ENCODE measurements at regions not wholly inside any gene's neighbourhood (a gene's known extent, or its start where the extent isn't known, plus 50 kb on each side); places are given as distances from the start of the nearest gene placed in this dataset.
A peak's percentile ranks its signal among the peaks of the same experiment; 100 is the strongest.

DNA sequence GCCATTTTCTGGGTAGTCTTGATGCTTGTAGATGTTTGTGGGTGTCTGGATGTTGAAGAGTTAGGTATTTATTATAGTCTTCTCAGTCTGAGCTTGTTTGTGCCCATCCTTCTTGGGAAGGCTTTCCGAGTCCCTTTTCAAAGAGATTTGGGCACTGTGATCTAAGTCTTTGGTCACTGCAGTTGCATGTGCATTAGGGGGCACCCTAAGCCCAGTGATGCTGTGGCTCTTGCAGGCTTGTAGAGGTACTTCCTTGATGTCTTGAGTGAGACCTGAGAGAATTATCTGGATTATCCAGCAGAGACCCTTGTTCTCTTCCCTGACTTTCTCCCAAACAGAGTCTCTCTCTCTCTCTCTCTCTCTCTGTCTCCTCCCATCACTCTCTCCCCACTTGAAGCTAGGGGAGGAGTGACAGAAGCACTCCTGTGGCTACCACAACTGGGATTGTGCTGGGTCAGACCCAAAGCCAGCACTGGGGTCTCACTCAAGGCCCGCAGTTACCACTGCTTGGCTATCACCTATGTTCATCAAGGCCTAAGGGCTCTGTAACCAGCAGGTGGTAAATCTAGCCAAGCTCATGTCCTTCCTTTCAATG, 68.5 kb downstream of the TMCO5A start:
- H3K4me3 Mint-ChIP-seq: no peak overlapping the region
- peaks cover 48% of the 10 kb centered on the region for H3K9me3 Mint-ChIP-seq
- DNase-seq: peak; percentile 36
- H3K36me3 Mint-ChIP-seq (ENCODE audit: low read depth): peaks cover 16% of the 10 kb centered on the region
- TF ChIP-seq, protein P1, sequence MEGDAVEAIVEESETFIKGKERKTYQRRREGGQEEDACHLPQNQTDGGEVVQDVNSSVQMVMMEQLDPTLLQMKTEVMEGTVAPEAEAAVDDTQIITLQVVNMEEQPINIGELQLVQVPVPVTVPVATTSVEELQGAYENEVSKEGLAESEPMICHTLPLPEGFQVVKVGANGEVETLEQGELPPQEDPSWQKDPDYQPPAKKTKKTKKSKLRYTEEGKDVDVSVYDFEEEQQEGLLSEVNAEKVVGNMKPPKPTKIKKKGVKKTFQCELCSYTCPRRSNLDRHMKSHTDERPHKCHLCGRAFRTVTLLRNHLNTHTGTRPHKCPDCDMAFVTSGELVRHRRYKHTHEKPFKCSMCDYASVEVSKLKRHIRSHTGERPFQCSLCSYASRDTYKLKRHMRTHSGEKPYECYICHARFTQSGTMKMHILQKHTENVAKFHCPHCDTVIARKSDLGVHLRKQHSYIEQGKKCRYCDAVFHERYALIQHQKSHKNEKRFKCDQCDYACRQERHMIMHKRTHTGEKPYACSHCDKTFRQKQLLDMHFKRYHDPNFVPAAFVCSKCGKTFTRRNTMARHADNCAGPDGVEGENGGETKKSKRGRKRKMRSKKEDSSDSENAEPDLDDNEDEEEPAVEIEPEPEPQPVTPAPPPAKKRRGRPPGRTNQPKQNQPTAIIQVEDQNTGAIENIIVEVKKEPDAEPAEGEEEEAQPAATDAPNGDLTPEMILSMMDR (IDR thresholded peaks at IDR 0.05): peak; percentile 42
- H3K4me1 Mint-ChIP-seq: peaks cover 7% of the 10 kb centered on the region
- no peak overlapping the region for H3K27ac Mint-ChIP-seq
- peaks cover 4% of the 10 kb centered on the region for H3K27me3 Mint-ChIP-seq (ENCODE audit: low read depth, poor library complexity)

DNA sequence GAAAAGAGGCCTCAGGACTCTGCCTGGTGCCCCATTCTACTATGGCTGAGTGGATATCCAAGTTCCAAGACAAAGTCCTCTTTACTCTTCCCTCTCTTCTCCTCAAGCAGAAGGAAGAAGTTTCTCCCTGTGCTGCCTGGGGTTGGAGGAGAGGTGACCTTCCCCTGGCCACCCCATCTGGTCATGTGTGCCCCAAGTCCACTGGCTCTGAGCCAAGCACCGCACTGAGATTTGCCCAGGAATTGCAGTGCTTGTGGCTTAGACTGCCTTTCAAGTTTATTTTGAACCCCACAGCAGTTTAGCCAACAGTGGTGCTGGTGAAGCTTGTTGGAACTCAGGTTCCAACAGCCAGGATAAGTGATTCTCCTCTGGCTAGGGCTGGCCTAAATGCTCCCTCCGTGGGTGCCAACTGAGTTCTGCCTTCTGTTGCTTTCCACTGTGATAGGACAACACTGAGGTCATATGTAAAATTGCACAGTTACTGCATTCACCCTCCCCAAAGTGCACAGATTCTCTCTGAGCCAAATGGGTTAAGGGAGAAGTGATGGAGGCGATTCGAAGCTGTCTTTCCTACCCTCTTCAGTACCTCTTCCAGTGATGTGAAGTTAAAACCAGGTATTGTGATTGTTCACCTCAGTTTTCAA, 69.9 kb downstream of the TMCO5A start:
- TF ChIP-seq, protein P1 (IDR thresholded peaks at IDR 0.05): no peak
- peaks cover 7% of the 10 kb centered on the region for H3K4me1 Mint-ChIP-seq
- H3K9me3 Mint-ChIP-seq: peaks cover 41% of the 10 kb centered on the region
- peaks cover 13% of the 10 kb centered on the region for H3K36me3 Mint-ChIP-seq (ENCODE audit: low read depth)
- H3K27ac Mint-ChIP-seq: no peak overlapping the region
- H3K27me3 Mint-ChIP-seq (ENCODE audit: low read depth, poor library complexity): no peaks in the 10 kb centered on the region
- no peak for DNase-seq
- no peak overlapping the region for H3K4me3 Mint-ChIP-seq

DNA sequence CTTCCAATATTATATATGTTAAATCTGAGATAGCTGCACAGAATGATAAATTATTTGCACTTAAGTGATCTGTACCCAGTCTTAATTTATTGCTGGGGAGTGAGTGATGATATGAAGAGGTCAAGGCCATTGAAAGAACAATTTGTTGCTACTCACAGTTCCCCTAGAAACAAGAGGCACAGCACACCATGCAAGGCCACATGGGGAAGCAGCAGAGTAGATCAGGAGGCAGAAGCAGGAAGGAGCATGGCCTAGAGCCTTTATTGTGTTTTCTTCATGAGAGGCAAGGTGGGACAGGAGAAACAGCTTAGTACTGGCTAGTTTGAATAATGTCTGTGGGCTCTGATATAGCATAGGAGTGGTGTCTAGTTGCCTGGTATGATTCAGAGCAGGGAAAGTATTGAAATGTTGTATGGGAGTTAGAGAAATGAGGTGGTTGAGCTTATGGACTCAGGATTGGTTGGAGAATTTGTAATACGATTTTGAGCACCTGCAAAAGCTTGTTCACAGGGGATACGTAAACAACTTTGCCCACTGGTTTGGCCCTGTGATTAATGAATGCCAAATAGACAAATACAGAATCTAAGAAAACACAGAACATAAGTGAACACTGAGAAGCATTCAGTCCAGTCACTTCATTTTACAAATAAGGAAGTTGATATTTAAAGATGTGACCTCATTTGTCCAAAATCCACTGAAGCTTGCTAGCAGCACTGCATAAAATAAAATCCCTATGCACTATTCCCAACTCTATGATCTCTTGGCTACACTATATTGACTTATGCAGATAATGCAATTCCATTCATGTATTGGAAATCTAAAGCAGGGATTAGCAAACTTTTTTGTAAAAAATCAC, 71.7 kb downstream of the TMCO5A start:
- TF ChIP-seq, protein P1 (IDR thresholded peaks at IDR 0.05): no peak
- Mint-ChIP-seq H3K27ac (no peak overlapping the region), H3K4me3 (no peak overlapping the region), H3K4me1 (peaks cover 7% of the 10 kb centered on the region), H3K36me3 (ENCODE audit: low read depth) (peaks cover 6% of the 10 kb centered on the region), H3K9me3 (peaks cover 24% of the 10 kb centered on the region), H3K27me3 (ENCODE audit: low read depth, poor library complexity) (no peaks in the 10 kb centered on the region)
- DNase-seq: no peak

DNA sequence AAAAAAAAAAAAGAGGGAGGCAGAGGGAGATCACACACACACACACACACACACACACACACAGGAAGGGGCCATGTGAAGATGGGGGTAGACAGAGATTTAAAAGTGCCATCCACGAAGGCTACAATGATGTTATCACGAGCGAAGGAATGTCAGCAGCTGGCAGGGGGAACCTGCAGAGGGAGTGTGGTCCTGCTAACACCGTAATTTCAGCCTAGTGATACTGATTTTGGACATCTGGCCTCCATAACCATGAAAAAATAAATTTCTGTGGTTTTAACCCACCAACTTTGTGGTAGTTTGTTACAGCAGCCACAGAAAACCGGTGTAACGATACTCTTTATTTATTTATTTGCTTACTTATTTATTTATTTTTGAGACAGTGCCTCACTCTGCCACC, 76.0 kb downstream of the TMCO5A start:
- no peaks in the 10 kb centered on the region for H3K36me3 Mint-ChIP-seq (ENCODE audit: low read depth)
- H3K27me3 Mint-ChIP-seq (ENCODE audit: low read depth, poor library complexity): no peaks in the 10 kb centered on the region
- TF ChIP-seq, protein P1 (IDR thresholded peaks at IDR 0.05): no peak
- no peak overlapping the region for H3K27ac Mint-ChIP-seq
- H3K9me3 Mint-ChIP-seq: no peaks in the 10 kb centered on the region
- H3K4me3 Mint-ChIP-seq: no peak overlapping the region
- no peak for DNase-seq
- H3K4me1 Mint-ChIP-seq: peaks cover 12% of the 10 kb centered on the region

DNA sequence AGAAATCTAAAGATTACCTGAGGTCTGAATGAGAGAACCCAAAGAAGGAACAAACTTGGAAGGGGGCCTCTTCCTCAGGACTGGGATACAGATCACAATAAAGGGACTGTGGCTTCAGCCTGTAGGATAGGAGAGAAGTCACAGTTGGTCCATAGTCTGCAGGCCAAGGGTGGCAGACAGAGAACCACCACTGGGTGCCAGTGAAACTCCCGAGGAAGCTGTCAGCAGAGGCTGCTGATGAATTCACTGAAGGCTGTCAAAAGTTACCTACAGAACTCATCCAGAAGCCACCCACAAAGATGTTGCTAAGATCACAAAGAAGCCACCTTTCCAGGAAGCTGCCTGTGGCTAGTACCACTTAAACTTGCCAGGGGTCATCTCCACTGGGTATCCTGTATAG, 78.5 kb downstream of the TMCO5A start:
- Mint-ChIP-seq H3K9me3 (peaks cover 3% of the 10 kb centered on the region), H3K4me3 (no peak overlapping the region), H3K27ac (no peak overlapping the region), H3K4me1 (peaks cover 5% of the 10 kb centered on the region), H3K36me3 (ENCODE audit: low read depth) (no peaks in the 10 kb centered on the region), H3K27me3 (ENCODE audit: low read depth, poor library complexity) (no peaks in the 10 kb centered on the region)
- no peak for DNase-seq
- TF ChIP-seq, protein P1 (IDR thresholded peaks at IDR 0.05): no peak

Data from nephron progenitor cell (in vitro differentiated cells).